GM04504 (cell line): ENCODE measurements at regions not wholly inside any gene's neighbourhood (a gene's known extent, or its start where the extent isn't known, plus 50 kb on each side); places are given as distances from the start of the nearest gene placed in this dataset.
A peak's percentile ranks its signal among the peaks of the same experiment; 100 is the strongest.

Experiments
- DNase-seq: peaks from one replicate; pipeline ENCODE4 v3.0.0-alpha.2; 2012; ENCODE audit warnings: low read depth

DNA sequence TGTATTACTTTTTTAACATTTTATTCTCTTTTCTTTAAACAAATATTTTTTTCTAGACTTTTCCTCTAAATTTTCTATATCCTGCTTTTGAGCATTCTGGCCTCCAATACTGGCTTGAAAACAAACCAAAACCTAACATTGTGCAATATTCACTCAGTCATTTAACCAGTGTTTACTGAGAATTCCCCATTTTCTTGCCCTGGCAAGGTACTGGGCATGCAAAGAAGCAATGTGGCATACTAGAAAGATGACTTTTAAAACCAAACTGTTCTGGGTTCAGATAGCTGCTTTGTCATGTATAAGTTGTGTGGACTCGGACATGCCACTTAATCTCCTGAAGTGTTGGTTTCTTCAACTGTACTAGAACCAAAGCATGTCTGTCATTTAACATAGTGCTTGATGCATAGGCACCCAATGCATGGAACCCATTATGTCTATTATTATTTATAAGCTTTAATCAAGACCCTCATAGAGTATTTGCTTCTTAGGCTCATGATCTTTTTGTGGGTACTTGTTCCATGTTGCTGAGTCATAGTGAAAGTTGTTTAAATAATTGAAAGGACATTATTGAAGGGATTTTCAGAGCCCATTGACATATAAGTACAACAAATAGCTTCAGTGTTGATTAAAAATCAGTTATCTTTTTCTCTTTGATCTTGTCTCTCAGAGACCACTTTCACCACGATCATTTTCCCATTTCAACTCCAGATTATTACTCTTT, 185.4 kb upstream of the OSR1 start:
- DNase-seq: no peak

DNA sequence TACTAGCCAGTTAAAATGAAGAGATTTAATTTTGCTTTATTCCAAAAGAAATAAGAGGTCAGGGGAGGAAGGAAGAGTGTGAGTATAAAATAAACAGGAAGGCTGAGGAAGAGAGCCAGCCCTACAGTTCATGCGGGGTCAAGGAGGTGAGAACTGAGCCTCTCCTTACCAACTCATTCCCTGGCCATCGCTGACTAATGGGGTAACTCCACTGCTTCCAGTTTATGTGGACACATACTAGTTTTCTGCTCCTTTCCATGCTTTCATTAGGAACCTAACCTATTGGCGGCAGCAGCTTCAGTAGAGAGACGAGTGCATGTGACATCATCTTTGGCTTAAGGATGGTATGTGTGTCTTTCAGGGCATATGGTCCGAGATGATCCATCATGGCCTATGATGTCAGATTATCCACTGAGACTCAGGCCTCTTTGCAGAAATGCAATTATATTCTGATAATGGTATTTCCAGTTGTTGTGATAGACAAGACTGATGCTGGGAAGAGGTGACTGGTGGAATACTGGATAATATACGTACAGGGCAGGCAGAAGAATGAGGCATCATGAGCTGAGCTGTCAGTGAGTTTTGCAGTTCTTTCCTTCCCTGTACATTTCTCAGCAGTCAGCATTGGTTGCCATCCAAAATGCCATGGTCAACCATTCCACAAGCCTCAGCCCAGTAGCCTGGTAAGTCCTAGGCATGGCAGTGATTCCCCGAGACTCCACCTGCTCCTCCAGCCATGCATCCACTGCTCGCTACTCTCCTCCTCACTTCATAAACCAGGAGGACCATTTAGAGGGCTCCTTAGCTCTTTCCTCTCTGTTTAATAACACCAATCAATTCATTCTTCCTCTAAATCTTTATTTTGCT, 184.6 kb upstream of the OSR1 start:
- DNase-seq: no peak

DNA sequence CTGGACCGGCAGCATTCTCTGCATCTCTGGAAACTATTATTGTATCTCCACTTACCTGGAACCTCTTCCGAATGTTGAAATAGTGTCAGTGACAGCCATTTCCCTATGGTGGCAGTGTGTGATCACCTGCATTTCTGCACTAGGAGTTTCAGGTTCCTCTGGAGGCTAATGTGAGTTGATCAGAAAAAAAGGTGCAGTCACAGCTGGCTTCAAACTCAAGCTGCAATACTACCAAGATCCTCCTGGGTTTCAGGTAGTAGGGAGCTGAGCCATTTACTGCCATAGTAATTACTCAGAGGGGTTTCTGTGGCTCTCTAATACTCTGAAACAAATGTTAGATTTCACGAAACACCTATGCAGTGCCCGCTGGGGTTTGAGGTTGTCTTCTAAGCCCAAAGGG, 183.5 kb upstream of the OSR1 start:
- no peak for DNase-seq

DNA sequence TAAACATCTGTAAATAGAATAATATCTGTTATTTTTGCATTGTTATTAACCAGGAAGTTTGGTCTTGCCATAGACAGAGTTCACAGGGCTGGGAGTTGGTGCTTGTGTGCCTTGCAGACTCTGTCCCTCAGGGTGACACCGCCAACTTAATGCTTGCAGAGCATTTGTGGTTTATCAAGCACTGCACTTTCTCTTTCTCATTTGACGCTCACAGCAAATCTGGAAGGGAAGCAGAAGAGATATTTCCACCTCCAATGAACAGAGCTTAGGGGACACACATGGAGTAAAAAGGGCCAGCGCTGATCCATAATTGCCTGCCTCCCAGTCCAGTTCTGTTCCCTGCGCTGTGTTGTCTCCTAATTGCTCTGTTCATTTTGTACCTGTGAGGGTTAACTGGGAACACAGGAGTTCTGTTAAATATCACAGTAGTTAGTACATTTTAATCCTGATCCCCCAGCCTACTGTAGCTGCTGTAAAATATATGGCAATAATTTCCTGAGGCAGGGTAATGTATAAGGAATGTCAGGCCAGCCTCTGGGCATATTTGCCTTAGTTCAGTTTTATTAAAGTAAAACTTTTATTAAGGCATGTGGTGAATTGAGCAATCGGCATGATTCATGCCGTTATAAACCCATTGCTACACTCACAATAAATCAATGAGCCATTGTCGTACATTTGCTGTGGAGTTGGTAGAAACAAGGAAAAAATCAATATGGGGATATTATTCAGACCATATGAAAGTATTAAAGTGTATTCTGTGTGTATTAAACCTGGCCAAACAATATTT, 182.5 kb upstream of the OSR1 start:
- peak; percentile 92 for DNase-seq

DNA sequence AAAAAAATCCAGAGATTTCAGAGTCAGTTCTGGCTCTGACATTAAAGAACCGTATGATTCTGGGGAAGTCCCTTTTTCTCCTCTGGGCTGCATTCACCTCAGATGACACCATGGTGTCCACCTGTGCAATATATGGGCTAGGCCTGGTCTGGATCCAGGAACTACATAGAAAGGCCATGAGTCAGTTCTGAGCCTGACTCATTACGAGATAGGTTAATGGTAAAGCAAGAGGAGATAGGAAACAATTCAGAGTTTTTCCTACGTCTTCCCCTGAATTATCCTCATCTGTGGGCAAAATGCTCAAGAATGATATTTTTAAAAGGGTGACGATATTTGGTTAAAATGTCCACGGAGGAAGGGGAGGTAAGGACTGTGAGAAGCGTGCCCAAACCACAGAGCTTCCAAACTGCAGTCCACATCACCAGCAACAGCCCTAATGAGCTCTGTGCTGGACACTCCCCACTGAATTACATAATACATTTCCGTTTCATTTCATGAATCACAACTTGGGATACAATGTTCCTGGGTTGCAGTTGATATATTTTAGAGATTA, 180.1 kb upstream of the OSR1 start:
- peak; percentile 96 for DNase-seq

DNA sequence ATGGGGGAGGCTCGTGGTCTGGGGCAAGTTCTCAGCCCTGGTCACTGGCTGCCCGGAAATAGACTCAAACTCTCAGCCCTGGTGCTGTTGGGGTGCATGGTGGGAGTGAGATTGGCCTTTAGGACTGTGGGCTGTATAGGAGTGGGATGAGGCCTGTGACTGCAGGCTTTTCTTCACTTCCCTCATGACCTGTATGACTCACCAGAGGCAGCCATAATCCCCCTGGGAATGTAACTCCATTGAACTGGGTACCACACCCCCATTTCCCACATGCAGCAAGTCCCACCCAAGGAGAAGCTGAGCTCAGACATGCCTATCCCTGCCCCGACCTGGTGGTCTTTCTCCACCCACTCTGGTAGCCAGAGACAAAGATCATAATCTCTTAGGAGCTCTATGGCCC, 177.7 kb upstream of the OSR1 start:
- DNase-seq: no peak

DNA sequence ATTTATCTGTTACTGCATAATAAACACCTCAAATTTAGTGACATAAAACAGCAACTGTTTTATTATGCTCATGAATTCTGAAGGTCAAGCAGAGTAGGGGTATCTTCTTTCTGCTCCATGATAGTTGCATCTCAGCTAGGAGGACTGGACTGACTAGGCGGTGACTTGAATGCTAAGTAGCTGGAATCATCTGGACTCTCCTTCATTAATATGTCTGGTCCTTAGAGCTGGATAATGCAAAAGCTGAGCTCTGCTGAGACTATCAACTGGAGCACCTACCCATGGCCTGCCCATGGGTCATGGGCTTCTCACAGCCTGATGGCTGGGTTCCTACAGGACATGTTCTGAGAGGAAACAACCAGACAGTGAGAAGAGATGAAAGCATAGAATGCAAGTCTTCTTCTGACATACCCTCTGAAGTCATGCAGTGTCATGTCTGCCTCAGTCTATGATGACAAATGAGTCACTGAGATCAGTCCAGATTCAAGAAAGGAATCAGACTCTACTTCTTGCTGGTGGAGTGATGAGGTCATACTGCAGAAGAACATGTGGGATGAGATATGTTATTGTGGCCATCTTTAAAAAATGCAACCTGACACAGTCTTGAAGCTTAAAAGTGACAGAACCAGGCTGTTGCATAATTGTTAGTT, 174.2 kb upstream of the OSR1 start:
- DNase-seq: no peak

DNA sequence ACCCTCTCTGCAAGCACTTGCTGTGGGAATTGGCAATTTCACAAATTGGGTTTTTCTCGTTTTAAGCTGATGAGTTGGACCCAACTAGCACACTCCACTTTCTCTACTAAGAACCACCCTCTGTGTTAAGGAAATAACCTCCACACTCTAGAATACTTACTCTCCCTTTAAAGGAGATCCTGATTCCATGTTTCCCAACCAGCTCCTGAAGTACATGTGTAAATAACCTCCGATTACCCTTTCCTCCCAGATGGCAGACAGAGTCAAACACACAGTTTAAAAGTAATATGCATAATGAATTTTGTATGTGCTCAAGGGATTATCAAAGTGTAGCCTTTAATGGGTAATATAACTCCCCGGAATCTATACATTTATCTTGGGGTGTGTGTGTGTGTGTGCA, 171.3 kb upstream of the OSR1 start:
- no peak for DNase-seq

DNA sequence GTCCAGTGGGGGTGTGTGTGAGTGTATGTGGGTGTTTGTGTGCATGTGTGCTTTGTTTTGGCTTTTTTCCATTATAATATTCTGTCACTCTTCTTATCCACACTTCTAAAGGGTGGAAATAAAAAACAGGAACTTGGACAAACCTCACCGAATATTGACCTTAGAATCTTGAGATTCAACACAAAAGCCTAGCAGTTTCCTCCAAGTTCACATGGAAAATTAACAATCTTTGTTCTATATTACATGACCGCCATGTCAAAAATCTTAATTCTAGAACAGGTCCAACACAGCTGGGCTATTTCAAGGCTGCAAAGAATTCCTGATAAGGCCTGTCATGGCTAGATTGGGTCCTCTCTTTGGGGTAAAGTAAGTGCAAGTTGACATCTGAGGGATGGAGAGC, 169.3 kb upstream of the OSR1 start:
- DNase-seq: no peak

DNA sequence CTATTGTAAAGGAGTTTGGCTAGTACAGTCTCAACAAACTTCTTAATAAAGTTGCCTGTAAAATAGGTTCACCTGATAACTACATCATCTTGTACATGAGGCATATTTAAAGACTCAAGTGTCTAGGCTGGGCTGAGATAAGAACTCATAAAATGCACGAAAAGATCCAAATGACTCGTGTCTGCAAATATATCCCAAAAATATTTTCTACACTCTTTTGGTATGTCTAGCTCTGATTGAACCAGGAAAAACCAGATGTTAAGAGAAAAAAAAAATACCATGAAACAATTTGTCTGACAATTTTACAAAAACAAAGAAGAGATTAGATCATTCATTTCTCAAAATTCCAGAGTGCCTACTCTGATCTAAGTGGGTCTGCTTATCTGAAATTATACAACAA, 166.9 kb upstream of the OSR1 start:
- no peak for DNase-seq

DNA sequence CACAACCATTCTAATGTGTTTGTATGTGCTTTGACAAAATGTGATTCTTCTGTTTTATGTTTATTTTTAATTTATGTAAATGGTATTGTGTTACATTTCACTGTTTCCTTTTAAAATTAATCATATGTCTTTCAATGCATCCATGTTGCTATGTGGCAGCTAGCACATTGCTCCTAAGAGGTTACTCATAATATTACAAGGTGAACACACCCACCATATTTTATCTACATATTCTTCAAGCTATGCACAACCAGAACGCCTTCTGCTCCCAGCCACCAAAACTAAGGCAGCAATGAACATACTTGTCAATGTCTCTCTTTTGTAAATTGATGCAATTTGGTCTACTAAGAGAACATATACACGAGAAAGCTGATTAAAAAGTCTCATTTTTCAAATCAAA, 160.6 kb upstream of the OSR1 start:
- no peak for DNase-seq

DNA sequence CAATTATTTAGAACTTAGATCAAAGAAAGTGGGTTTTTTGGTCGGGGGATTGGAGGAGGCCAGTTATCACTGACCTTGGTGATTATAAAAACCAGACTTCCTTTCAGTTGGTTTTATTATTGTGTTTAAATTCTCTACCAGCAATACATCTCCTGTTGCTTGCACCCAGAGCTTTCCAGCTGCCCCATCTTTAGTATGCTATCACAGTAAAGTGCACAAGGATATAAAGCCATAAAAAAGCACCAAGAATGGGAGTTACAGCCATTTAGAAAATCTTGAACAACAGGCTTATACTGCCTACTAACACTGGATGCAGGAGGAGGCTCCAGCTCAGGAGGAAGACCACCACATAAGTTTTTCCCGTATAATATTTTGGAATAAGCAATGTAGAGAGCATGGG, 148.7 kb upstream of the OSR1 start:
- DNase-seq: no peak

DNA sequence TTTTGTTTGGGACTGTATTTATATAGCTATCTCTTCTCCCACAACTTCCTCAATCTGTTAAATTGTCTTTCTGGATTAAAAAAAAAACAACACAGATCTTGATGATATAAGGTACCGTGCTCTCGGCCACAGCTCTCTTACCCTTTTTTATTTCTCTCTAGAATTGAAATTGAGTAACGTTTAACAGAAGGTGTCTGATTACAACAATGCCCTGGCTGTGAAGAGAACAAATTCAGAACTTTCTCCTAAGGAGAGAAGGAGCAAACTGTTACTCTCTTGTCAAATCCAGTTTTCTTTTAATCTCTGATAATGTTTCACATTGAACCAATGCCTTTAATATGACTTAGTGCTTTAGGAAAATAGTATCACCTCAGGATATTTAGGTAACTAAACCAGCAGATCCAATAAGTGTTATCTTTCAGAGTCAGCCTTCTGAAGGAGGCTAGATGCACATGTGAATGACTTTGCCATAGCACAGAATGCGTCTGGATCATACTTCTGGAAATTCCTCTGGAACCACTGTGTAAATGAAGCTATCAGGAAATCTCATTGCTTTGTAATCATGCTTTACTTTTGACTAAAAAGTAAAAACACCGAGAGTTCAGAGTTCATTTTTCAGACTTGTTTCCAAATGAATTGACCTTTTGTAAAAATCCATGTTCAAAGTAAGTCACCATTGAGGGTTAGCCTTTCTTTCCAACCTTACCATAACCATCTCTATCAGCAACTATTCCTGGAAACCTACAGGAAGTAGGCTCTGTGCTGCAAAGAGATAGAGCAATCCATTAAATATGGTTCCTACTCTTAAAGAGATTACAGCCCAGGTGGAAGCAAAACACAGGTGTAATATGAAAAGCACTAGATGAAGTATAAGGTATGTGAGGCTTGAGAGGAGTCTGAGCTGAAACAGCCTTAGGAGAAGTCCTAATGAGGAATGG, 147.0 kb upstream of the OSR1 start:
- no peak for DNase-seq

DNA sequence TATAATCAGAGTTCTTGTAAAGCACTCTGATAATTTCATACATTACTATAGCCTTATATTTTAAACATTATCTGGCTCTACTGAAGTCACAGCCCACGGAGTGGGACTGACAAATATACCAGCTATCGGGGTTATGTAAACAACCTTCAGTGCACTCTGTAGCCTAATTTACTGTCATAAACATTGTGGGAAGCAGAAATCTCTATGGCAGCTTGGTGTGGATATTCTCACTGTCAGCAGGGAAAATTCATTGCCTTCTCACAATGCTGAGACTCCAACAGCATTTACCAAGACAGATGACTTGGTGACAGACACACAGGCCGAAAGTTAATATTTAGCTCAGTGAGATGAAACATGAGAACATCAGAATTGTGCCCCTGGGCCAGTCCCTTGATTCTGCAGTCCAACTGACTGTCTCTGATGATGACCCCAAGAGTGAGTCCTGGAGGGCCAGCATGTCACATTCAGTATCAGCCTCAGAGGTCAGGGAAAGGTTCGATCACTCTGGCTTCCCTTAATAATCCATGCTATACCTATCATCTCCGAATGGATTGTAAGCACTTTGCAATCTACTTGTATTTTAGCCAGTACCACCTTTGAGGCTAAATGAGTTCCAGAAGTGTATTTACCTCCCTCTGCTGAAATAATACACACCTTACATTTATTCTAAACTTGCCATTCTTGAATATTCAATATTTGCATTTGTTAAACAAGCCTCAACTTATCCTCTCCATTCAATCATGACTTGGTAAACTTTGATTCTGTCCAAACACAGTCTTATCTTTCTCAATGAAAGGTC, 146.2 kb upstream of the OSR1 start:
- no peak for DNase-seq

DNA sequence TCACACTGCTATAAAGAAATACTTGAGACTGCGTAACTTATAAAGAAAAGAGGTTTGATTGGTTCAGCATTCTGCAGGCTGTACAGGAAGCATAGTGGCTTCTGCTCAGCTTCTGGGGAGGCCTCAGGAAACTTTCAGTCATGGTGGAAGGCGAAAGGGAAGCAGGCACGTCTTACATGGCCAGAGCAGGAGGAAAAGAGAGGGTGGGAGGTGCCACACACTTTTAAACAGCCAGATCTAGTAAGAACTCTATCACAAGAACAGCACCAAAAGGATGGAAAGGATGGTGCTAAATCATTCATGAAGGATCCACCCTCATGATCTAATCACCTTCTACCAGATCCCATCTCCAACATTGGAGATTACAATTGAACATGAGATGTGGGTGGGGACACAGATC, 145.5 kb upstream of the OSR1 start:
- no peak for DNase-seq

DNA sequence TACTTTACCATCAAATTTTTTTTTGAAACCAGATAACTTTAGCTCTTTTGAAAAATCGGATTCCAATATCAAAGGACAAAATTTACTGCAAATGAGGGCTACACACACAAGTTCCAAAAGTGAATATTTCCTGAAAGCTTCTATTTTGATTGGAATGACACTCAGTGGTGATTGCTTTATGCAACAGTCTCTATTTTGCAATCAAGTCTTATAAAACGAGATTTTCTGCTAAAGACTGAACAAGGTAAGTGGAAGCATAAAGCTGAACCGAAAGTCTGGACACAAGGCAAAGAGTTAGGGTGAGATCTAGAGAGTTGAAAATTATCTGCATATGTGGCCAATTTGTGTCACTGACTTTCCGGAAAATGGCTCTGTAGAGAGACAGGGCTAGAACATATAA, 145.0 kb upstream of the OSR1 start:
- DNase-seq: no peak

DNA sequence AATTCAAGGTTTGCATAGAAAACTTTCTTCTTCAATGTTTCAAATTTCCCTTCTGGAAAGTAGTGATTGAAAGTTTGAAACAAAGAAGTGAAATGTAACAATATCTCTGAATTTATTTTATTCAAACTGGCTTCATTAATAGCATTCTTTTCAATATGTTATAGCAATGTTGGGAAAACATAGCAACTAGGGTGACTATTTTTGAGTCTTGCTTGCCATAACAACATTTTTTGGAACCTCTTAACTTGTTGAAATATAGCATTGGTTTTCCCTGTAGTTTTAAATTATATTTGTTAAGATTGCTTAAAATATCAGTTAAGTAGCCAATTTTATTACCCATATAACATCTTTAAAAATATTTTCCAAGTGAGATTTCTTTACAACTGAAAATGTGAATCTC, 141.7 kb upstream of the OSR1 start:
- DNase-seq: no peak

DNA sequence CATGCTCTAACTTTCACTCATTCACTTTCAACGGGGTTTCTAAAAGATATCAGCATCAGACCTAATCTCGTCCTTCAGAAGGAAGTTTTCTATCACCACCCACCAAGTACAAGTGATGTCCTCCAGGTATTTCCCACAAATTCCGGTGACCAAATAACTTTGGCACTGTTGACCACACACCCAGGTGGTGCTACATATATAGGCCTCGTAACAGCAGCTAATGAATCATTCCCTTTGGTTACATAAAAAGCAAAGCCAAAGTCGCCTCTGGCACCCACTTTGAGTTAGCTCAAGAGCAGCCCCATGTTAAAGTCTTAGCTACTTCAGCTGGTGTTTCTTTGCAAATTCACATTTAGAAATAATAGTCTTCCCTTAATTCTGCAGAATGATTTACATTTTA, 138.2 kb upstream of the OSR1 start:
- DNase-seq: no peak

DNA sequence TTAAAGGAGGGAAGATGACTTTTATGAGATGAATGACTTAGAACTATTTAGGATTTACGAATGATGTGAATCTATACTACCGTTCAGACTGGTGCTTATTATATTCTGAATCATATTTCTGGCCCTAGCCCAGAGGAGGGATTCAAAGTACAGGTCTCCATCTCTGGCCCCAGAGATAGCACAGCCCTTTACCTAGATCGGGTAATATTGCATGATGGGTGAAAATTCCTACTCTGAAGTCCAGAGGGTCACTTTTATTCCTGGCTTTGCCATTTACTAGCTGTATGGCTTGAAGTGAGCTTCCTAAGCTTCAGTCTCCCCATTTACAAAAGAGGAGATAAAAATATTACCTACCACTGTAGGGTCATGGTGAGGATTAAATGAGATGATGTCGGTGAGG, 135.8 kb upstream of the OSR1 start:
- no peak for DNase-seq

DNA sequence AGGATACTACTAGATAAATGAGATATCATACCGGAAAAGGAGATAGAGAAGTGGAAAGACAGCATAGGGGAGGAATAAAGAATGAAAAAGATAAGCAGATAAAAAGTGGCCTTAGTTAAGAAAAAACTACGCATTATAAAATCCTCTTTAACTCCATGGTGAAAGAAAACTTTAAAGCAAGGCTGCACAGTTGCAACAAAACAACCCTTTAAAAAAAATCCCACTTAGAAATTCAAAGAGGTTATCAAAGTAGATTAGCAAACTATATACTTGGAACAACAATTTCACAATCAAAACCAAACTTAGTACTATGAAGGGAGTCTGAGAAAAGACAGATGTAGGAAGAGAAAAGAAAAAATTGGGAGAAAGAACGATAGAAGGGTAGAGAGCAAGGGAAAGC, 133.4 kb upstream of the OSR1 start:
- DNase-seq: no peak
